A204.1 (cell line): ENCODE measurements at regions not wholly inside any gene's neighbourhood (a gene's known extent, or its start where the extent isn't known, plus 50 kb on each side); places are given as distances from the start of the nearest gene placed in this dataset.

Experiments
- FAIRE-seq: peaks from 2 replicates; lab custom pipeline; 2012; peaks lifted over from hg19 to GRCh38; lab: Jason Lieb, UNC

GRCh38 chr2:81194581-81194980 is 890.0 kb upstream of the LRRTM1 start:
- FAIRE-seq = no peak

- FAIRE-seq = no peak
These were observed 889.6 kb upstream of the LRRTM1 start for GRCh38 chr2:81194176-81194575.

- FAIRE-seq = no peak
These were observed 877.3 kb upstream of the LRRTM1 start for GRCh38 chr2:81181845-81182244.

- no peak for FAIRE-seq
These were observed 866.9 kb upstream of the LRRTM1 start for GRCh38 chr2:81171447-81171846.

- no peak for FAIRE-seq
These were observed 859.0 kb upstream of the LRRTM1 start for GRCh38 chr2:81163583-81163982.

- no peak for FAIRE-seq
These were observed 854.0 kb upstream of the LRRTM1 start for GRCh38 chr2:81158505-81158904.

- FAIRE-seq = no peak
These were observed 843.8 kb upstream of the LRRTM1 start for GRCh38 chr2:81148323-81148722.

- FAIRE-seq = no peak
These were observed 831.7 kb upstream of the LRRTM1 start for GRCh38 chr2:81136296-81136695.

GRCh38 chr2:81097361-81097760 is 792.8 kb upstream of the LRRTM1 start:
- FAIRE-seq = no peak

- no peak for FAIRE-seq
These were observed 788.5 kb upstream of the LRRTM1 start for GRCh38 chr2:81093031-81093430.

GRCh38 chr2:81087646-81088045 is 783.1 kb upstream of the LRRTM1 start:
- FAIRE-seq = no peak

- FAIRE-seq = no peak
These were observed 779.5 kb upstream of the LRRTM1 start for GRCh38 chr2:81084101-81084500.

- no peak for FAIRE-seq
These were observed 774.1 kb upstream of the LRRTM1 start for GRCh38 chr2:81078631-81079030.

GRCh38 chr2:81078102-81078501 is 773.5 kb upstream of the LRRTM1 start:
- no peak for FAIRE-seq

GRCh38 chr2:81077396-81077795 is 772.8 kb upstream of the LRRTM1 start:
- no peak for FAIRE-seq

- FAIRE-seq = no peak
These were observed 768.9 kb upstream of the LRRTM1 start for GRCh38 chr2:81073412-81073811.

- no peak for FAIRE-seq
These were observed 763.6 kb upstream of the LRRTM1 start for GRCh38 chr2:81068144-81068543.

- FAIRE-seq = no peak
These were observed 756.5 kb upstream of the LRRTM1 start for GRCh38 chr2:81061016-81061415.

GRCh38 chr2:81050580-81051095 is 746.1 kb upstream of the LRRTM1 start:
- no peak for FAIRE-seq

GRCh38 chr2:81043681-81044080 is 739.1 kb upstream of the LRRTM1 start:
- no peak for FAIRE-seq

- FAIRE-seq = no peak
These were observed 702.6 kb upstream of the LRRTM1 start for GRCh38 chr2:81007104-81007503.

GRCh38 chr2:81002906-81003305 is 698.4 kb upstream of the LRRTM1 start:
- no peak for FAIRE-seq

GRCh38 chr2:80987466-80987865 is 682.9 kb upstream of the LRRTM1 start:
- no peak for FAIRE-seq

- no peak for FAIRE-seq
These were observed 665.3 kb upstream of the LRRTM1 start for GRCh38 chr2:80969900-80970299.

- FAIRE-seq = no peak
These were observed 663.9 kb upstream of the LRRTM1 start for GRCh38 chr2:80968450-80968849.
